Keratinocyte (primary cell): ENCODE measurements at regions not wholly inside any gene's neighbourhood (a gene's known extent, or its start where the extent isn't known, plus 50 kb on each side); places are given as distances from the start of the nearest gene placed in this dataset.

ENCODE experiments used
- DNase-seq: peaks from one replicate; pipeline ENCODE4 v3.0.0-alpha.2; 2011; ENCODE audit warnings: low read depth, missing footprints, low spot score
- FAIRE-seq: peaks from 2 replicates; lab custom pipeline; 2011; peaks lifted over from hg19 to GRCh38; lab: Jason Lieb, UNC
- H2AFZ ChIP-seq: 2 replicates; pipeline ENCODE4 v1.6.0; 2012; ENCODE audit warnings: low read length, control low read depth, inconsistent platforms; ENCODE audit not compliant: control insufficient read depth
- H3K27ac ChIP-seq: 2 replicates; pipeline ENCODE4 v1.5.1; 2011; ENCODE audit warnings: low read length; ENCODE audit not compliant: control insufficient read depth, insufficient read depth
- H3K27me3 ChIP-seq: 3 replicates; pipeline ENCODE4 v1.6.0; 2011; ENCODE audit warnings: low read length; ENCODE audit not compliant: control insufficient read depth, insufficient read depth; ENCODE audit errors: extremely low read depth
- H3K36me3 ChIP-seq, 2 experiments: 2 replicates in 1 of 2; 3 replicates in 1 of 2; pipeline ENCODE4 v1.5.1; 2011; ENCODE audit warnings: low read length in 2 of 2, mild to moderate bottlenecking in 1 of 2; ENCODE audit not compliant: control insufficient read depth in 2 of 2, insufficient read depth in 2 of 2; ENCODE audit errors: extremely low read depth in 1 of 2
- H3K4me1 ChIP-seq: 3 replicates; pipeline ENCODE4 v1.5.1; 2011; ENCODE audit warnings: low read length; ENCODE audit not compliant: control insufficient read depth, insufficient read depth; ENCODE audit errors: extremely low read depth
- H3K4me2 ChIP-seq: 3 replicates; pipeline ENCODE4 v1.6.0; 2011; ENCODE audit warnings: low read depth, low read length; ENCODE audit not compliant: control insufficient read depth, insufficient read depth; ENCODE audit errors: extremely low read depth
- H3K4me3 ChIP-seq, 3 experiments: fragments of 200-600 bp in 1 of 3; sonication (generic) in 1 of 3; 2 replicates in 2 of 3; 3 replicates in 1 of 3; pipeline ENCODE4 v1.5.1; 2011 to 2016; ENCODE audit warnings: low read length in 3 of 3, mild to moderate bottlenecking in 3 of 3, control low read depth in 2 of 3, inconsistent platforms in 1 of 3, low read depth in 1 of 3, mixed read lengths in 1 of 3, mixed run types in 1 of 3, moderate library complexity in 1 of 3; ENCODE audit not compliant: control insufficient read depth in 2 of 3, insufficient read depth in 2 of 3; ENCODE audit errors: extremely low read depth in 1 of 3
- H3K79me2 ChIP-seq: 2 replicates; pipeline ENCODE4 v1.6.0; 2012; ENCODE audit warnings: low read length; ENCODE audit not compliant: control insufficient read depth, insufficient read depth
- H3K9ac ChIP-seq: 3 replicates; pipeline ENCODE4 v1.6.0; 2011; ENCODE audit warnings: low read length; ENCODE audit not compliant: control insufficient read depth, insufficient read depth; ENCODE audit errors: extremely low read depth
- H3K9me1 ChIP-seq: 3 replicates; pipeline ENCODE4 v1.6.0; 2011; ENCODE audit warnings: low read length; ENCODE audit not compliant: control insufficient read depth, insufficient read depth; ENCODE audit errors: extremely low read depth
- H3K9me3 ChIP-seq: 2 replicates; pipeline ENCODE4 v1.5.1; 2012; ENCODE audit warnings: low read depth, low read length; ENCODE audit not compliant: control insufficient read depth
- H4K20me1 ChIP-seq: 3 replicates; pipeline ENCODE4 v1.6.0; 2011; ENCODE audit warnings: low read length; ENCODE audit not compliant: control insufficient read depth, insufficient read depth; ENCODE audit errors: extremely low read depth
- CTCF ChIP-seq, 3 experiments: IDR thresholded peaks in 1 of 3; conservative IDR thresholded peaks in 1 of 3; optimal IDR thresholded peaks in 1 of 3; 2 replicates in 2 of 3; 3 replicates in 1 of 3; pipeline versions ENCODE3 to v1.5.1; 2011; ENCODE audit warnings: low read length in 3 of 3, mild to moderate bottlenecking in 3 of 3, moderate library complexity in 2 of 3, control low read depth in 1 of 3, inconsistent platforms in 1 of 3; ENCODE audit not compliant: insufficient read depth in 2 of 3; ENCODE audit errors: extremely low read depth in 1 of 3
- EZH2 ChIP-seq: IDR thresholded peaks from one replicate; pipeline ENCODE4 v1.6.1; 2012; ENCODE audit warnings: inconsistent platforms, mild to moderate bottlenecking, low read length, moderate library complexity
- dilution Hi-C: fragments of 300-500 bp; cut with MboI; formaldehyde crosslinking; loops from one replicate; pipeline ENCODE4 v1.7.0; 2020; ENCODE audit warnings: low sequenced_read_pairs; ENCODE audit not compliant: extremely low pct_ligation_motif_present

GRCh38 chr20:4635781-4636180, 50.5 kb upstream of the PRNP start:
- no peaks in the 10 kb centered on the region for H3K36me3 ChIP-seq
- DNase-seq (no peak), FAIRE-seq (no peak)
- H3K9me3 ChIP-seq = peaks cover 2% of the 10 kb centered on the region
- TF ChIP-seq CTCF (optimal IDR thresholded peaks at IDR 0.05 in 1 of 3, IDR thresholded peaks at IDR 0.05 in 1 of 3, conservative IDR thresholded peaks at IDR 0.05 in 1 of 3; ENCODE audit: extremely low read depth in 1 of 3, insufficient read depth in 2 of 3, low read length in 3 of 3) (no peak), EZH2 (no peak)
- dilution Hi-C loops = no loop called here
- no peaks in the 10 kb centered on the region for H3K79me2 ChIP-seq
- H2AFZ ChIP-seq = no peak overlapping the region
- H3K4me2 ChIP-seq = no peak overlapping the region
- H3K27ac ChIP-seq = no peak overlapping the region
- no peaks in the 10 kb centered on the region for H3K9me1 ChIP-seq
- H3K27me3 ChIP-seq = no peaks in the 10 kb centered on the region
- peaks cover 26% of the 10 kb centered on the region for H3K4me1 ChIP-seq
- no peak overlapping the region for H3K4me3 ChIP-seq
- no peaks in the 10 kb centered on the region for H4K20me1 ChIP-seq
- H3K9ac ChIP-seq = no peak overlapping the region

GRCh38 chr20:4635342-4635741, 50.9 kb upstream of the PRNP start:
- H3K9me1 ChIP-seq = no peaks in the 10 kb centered on the region
- H2AFZ ChIP-seq = no peak overlapping the region
- TF ChIP-seq CTCF (optimal IDR thresholded peaks at IDR 0.05 in 1 of 3, IDR thresholded peaks at IDR 0.05 in 1 of 3, conservative IDR thresholded peaks at IDR 0.05 in 1 of 3; ENCODE audit: extremely low read depth in 1 of 3, insufficient read depth in 2 of 3, low read length in 3 of 3) (no peak), EZH2 (no peak)
- H3K27ac ChIP-seq = no peak overlapping the region
- peaks cover 2% of the 10 kb centered on the region for H3K9me3 ChIP-seq
- no peak overlapping the region for H3K4me2 ChIP-seq
- peaks cover 26% of the 10 kb centered on the region for H3K4me1 ChIP-seq
- no peak overlapping the region for H3K9ac ChIP-seq
- DNase-seq (no peak), FAIRE-seq (no peak)
- no peaks in the 10 kb centered on the region for H3K27me3 ChIP-seq
- H3K36me3 ChIP-seq = no peaks in the 10 kb centered on the region
- H4K20me1 ChIP-seq = no peaks in the 10 kb centered on the region
- no peak overlapping the region for H3K4me3 ChIP-seq
- dilution Hi-C loops = no loop called here
- no peaks in the 10 kb centered on the region for H3K79me2 ChIP-seq
